Hepatocyte (in vitro differentiated cells): ENCODE measurements at regions not wholly inside any gene's neighbourhood (a gene's known extent, or its start where the extent isn't known, plus 50 kb on each side); places are given as distances from the start of the nearest gene placed in this dataset.
A peak's percentile ranks its signal among the peaks of the same experiment; 100 is the strongest.

ENCODE experiments used
- DNase-seq: peaks from one replicate; pipeline ENCODE4 v3.0.0-alpha.2; 2016; ENCODE audit warnings: low spot score
- H2AFZ ChIP-seq: fragments of 200-600 bp; sonication (generic); 2 replicates; pipeline ENCODE4 v1.6.0; 2016; ENCODE audit warnings: antibody characterized with exemption, mild to moderate bottlenecking
- H3K27ac ChIP-seq: fragments of 200-600 bp; sonication (generic); 2 replicates; pipeline ENCODE4 v1.5.1; 2016; ENCODE audit warnings: mild to moderate bottlenecking
- H3K27me3 ChIP-seq: fragments of 200-600 bp; sonication (generic); 2 replicates; pipeline ENCODE4 v1.6.1; 2016
- H3K36me3 ChIP-seq: fragments of 200-600 bp; sonication (generic); replicated peaks from 2 replicates; pipeline ENCODE4 v1.5.1; 2016; ENCODE audit warnings: low read depth; ENCODE audit not compliant: insufficient read depth
- H3K4me1 ChIP-seq: fragments of 200-600 bp; sonication (generic); 2 replicates; pipeline ENCODE4 v1.5.1; 2016; ENCODE audit warnings: mild to moderate bottlenecking, moderate library complexity; ENCODE audit not compliant: insufficient read depth
- H3K4me2 ChIP-seq: fragments of 200-600 bp; sonication (generic); 2 replicates; pipeline ENCODE4 v1.6.0; 2016
- H3K4me3 ChIP-seq: fragments of 200-600 bp; sonication (generic); 2 replicates; pipeline ENCODE4 v1.5.1; 2016; ENCODE audit warnings: mild to moderate bottlenecking
- H3K79me2 ChIP-seq: fragments of 200-600 bp; sonication (generic); 2 replicates; pipeline ENCODE4 v1.6.0; 2017; ENCODE audit warnings: mild to moderate bottlenecking
- H3K9me2 ChIP-seq: fragments of 200-600 bp; sonication (generic); replicated peaks from 2 replicates; pipeline ENCODE4 v1.6.0; 2017; ENCODE audit warnings: mild to moderate bottlenecking; ENCODE audit not compliant: insufficient read depth
- H3K9me3 ChIP-seq: fragments of 200-600 bp; sonication (generic); 2 replicates; pipeline ENCODE4 v1.5.1; 2016; ENCODE audit warnings: low read depth, mild to moderate bottlenecking
- H4K20me1 ChIP-seq: fragments of 200-600 bp; sonication (generic); 2 replicates; pipeline ENCODE4 v1.6.0; 2016; ENCODE audit warnings: mild to moderate bottlenecking; ENCODE audit not compliant: insufficient read depth, poor library complexity, severe bottlenecking
- CTCF ChIP-seq: fragments of 200-600 bp; sonication (generic); IDR thresholded peaks from 2 replicates; pipeline ENCODE4 v1.5.1; 2016; ENCODE audit warnings: antibody characterized with exemption, mild to moderate bottlenecking; ENCODE audit not compliant: poor library complexity
- EZH2 ChIP-seq: fragments of 200-600 bp; sonication (generic); IDR thresholded peaks from 2 replicates; pipeline ENCODE4 v1.6.1; 2016; ENCODE audit warnings: antibody characterized with exemption, mild to moderate bottlenecking, borderline replicate concordance
- EZH2phosphoT487 ChIP-seq: fragments of 200-600 bp; sonication (generic); IDR thresholded peaks from one replicate; pipeline ENCODE4 v1.6.1; 2018; ENCODE audit warnings: antibody characterized with exemption, mild to moderate bottlenecking, low read depth, moderate library complexity; ENCODE audit not compliant: unreplicated experiment, severe bottlenecking
- WGBS: methylation state at CpG from one replicate; pipeline ENCODE4 v1.1.6; 2016; ENCODE audit warnings: low lambda C conversion rate; ENCODE audit errors: missing lambda C conversion rate; 5-methylcytosine and 5-hydroxymethylcytosine counted together

GRCh38 chr13:79658333-79658975 lies 177.5 kb downstream of the NDFIP2 start:
- H3K9me2 ChIP-seq = no peaks in the 10 kb centered on the region
- H3K4me3 ChIP-seq = no peak overlapping the region
- H3K27ac ChIP-seq = peak overlapping the region; percentile 13
- H3K36me3 ChIP-seq = no peaks in the 10 kb centered on the region
- 62% methylated on average over 3 of the region's 3 CpGs for WGBS
- H3K79me2 ChIP-seq = no peaks in the 10 kb centered on the region
- no peaks in the 10 kb centered on the region for H3K9me3 ChIP-seq
- H2AFZ ChIP-seq = no peak overlapping the region
- peak overlapping the region; percentile 37 for H3K4me2 ChIP-seq
- DNase-seq = no peak
- no peaks in the 10 kb centered on the region for H4K20me1 ChIP-seq
- H3K27me3 ChIP-seq = no peaks in the 10 kb centered on the region
- H3K4me1 ChIP-seq = peaks cover 5% of the 10 kb centered on the region
- no peak for TF ChIP-seq CTCF

GRCh38 chr13:79655509-79655908 lies 174.6 kb downstream of the NDFIP2 start:
- Histone ChIP-seq H3K9me2 (no peaks in the 10 kb centered on the region), H3K27ac (no peak overlapping the region), H3K79me2 (no peaks in the 10 kb centered on the region), H3K36me3 (no peaks in the 10 kb centered on the region), H3K9me3 (no peaks in the 10 kb centered on the region), H3K4me2 (no peak overlapping the region), H4K20me1 (no peaks in the 10 kb centered on the region), H2AFZ (no peak overlapping the region), H3K4me1 (peaks cover 5% of the 10 kb centered on the region), H3K4me3 (no peak overlapping the region), H3K27me3 (no peaks in the 10 kb centered on the region)
- TF ChIP-seq EZH2phosphoT487 (no peak), EZH2 (no peak), CTCF (no peak)
- WGBS = 86% methylated on average over 2 of the region's 2 CpGs
- DNase-seq = no peak

- Histone ChIP-seq H3K36me3 (no peaks in the 10 kb centered on the region), H3K27me3 (no peaks in the 10 kb centered on the region), H3K27ac (no peak overlapping the region), H3K9me2 (no peaks in the 10 kb centered on the region), H3K4me1 (peaks cover 5% of the 10 kb centered on the region), H4K20me1 (no peaks in the 10 kb centered on the region), H3K4me3 (no peak overlapping the region), H2AFZ (no peak overlapping the region), H3K79me2 (no peaks in the 10 kb centered on the region), H3K4me2 (no peak overlapping the region), H3K9me3 (no peaks in the 10 kb centered on the region)
- TF ChIP-seq CTCF (no peak), EZH2phosphoT487 (no peak), EZH2 (no peak)
- no peak for DNase-seq
Observed at GRCh38 chr13:79654520-79654919, 173.6 kb downstream of the NDFIP2 start.

- H3K79me2 ChIP-seq = no peaks in the 10 kb centered on the region
- H4K20me1 ChIP-seq = no peaks in the 10 kb centered on the region
- no peak overlapping the region for H3K27ac ChIP-seq
- H3K4me1 ChIP-seq = peaks cover 4% of the 10 kb centered on the region
- H3K9me3 ChIP-seq = no peaks in the 10 kb centered on the region
- 52% methylated on average over 4 of the region's 4 CpGs for WGBS
- H2AFZ ChIP-seq = no peak overlapping the region
- TF ChIP-seq EZH2phosphoT487 (no peak), EZH2 (no peak), CTCF (no peak)
- DNase-seq = no peak
- no peak overlapping the region for H3K4me2 ChIP-seq
- H3K4me3 ChIP-seq = no peak overlapping the region
- no peaks in the 10 kb centered on the region for H3K27me3 ChIP-seq
- H3K36me3 ChIP-seq = no peaks in the 10 kb centered on the region
- no peaks in the 10 kb centered on the region for H3K9me2 ChIP-seq
Observed at GRCh38 chr13:79650688-79651087, 169.7 kb downstream of the NDFIP2 start.
